Coronary artery (tissue), 2 donors: ENCODE measurements at regions not wholly inside any gene's neighbourhood (a gene's known extent, or its start where the extent isn't known, plus 50 kb on each side); places are given as distances from the start of the nearest gene placed in this dataset.

ENCODE experiments used
- DNase-seq: peaks from one replicate; pipeline ENCODE4 v3.0.0-alpha.2; 2017; ENCODE audit warnings: low spot score
- H3K27ac ChIP-seq, 2 donors: fragments of 200-600 bp; sonication (generic); one replicate each; pipeline ENCODE4 v1.5.1; 2016 to 2019
- H3K4me3 ChIP-seq: fragments of 200-600 bp; sonication (generic); 2 replicates; pipeline ENCODE4 v1.5.1; 2016; ENCODE audit warnings: mild to moderate bottlenecking, moderate library complexity
- CTCF ChIP-seq: fragments of 200-600 bp; sonication (generic); IDR thresholded peaks from one replicate; pipeline ENCODE4 v1.5.1; 2019; ENCODE audit warnings: antibody characterized with exemption

- Histone ChIP-seq H3K4me3 (no peak overlapping the region), H3K27ac (no peak overlapping the region)
- TF ChIP-seq CTCF, result no peak
- no peak for DNase-seq
Observed at GRCh38 chr3:150068440-150069153, 97.9 kb upstream of the PFN2 start.

GRCh38 chr3:150067561-150067960 lies 96.9 kb upstream of the PFN2 start:
- TF ChIP-seq CTCF, result no peak
- Histone ChIP-seq H3K27ac (no peak overlapping the region), H3K4me3 (no peak overlapping the region)
- DNase-seq, result no peak

GRCh38 chr3:150064971-150065370 lies 94.3 kb upstream of the PFN2 start:
- no peak for TF ChIP-seq CTCF
- no peak overlapping the region for H3K27ac ChIP-seq

GRCh38 chr3:150063237-150063636 lies 92.5 kb upstream of the PFN2 start:
- TF ChIP-seq CTCF, result no peak
- DNase-seq, result no peak
- peak overlapping the region; percentile 76 to 78 for H3K27ac ChIP-seq
- H3K4me3 ChIP-seq, result no peak overlapping the region

More at GRCh38 chr3:150064971-150065370, 94.3 kb upstream of the PFN2 start:
- no peak overlapping the region for H3K4me3 ChIP-seq
- DNase-seq, result no peak

GRCh38 chr3:150062492-150062891 lies 91.8 kb upstream of the PFN2 start:
- H3K27ac ChIP-seq, result peak overlapping the region; percentile 76 to 78
- H3K4me3 ChIP-seq, result peak overlapping the region; percentile 61
- TF ChIP-seq CTCF, result no peak
- no peak for DNase-seq

GRCh38 chr3:150061288-150062024 lies 90.8 kb upstream of the PFN2 start:
- no peak for DNase-seq
- Histone ChIP-seq H3K27ac (peak overlapping the region; percentile 76 to 78), H3K4me3 (no peak overlapping the region)
- no peak for TF ChIP-seq CTCF

GRCh38 chr3:150059729-150060128 lies 89.0 kb upstream of the PFN2 start:
- no peak for TF ChIP-seq CTCF
- no peak for DNase-seq
- no peak overlapping the region for H3K4me3 ChIP-seq
- no peak overlapping the region for H3K27ac ChIP-seq
